HG03457 (cell line): ENCODE measurements at regions not wholly inside any gene's neighbourhood (a gene's known extent, or its start where the extent isn't known, plus 50 kb on each side); places are given as distances from the start of the nearest gene placed in this dataset.

Source experiments
- ATAC-seq: cut with Tn5 transposase; IDR thresholded peaks from one replicate; pipeline ENCODE4 v1.9.1; 2021; ENCODE audit warnings: moderate number of reproducible peaks; ENCODE audit not compliant: unreplicated experiment

DNA sequence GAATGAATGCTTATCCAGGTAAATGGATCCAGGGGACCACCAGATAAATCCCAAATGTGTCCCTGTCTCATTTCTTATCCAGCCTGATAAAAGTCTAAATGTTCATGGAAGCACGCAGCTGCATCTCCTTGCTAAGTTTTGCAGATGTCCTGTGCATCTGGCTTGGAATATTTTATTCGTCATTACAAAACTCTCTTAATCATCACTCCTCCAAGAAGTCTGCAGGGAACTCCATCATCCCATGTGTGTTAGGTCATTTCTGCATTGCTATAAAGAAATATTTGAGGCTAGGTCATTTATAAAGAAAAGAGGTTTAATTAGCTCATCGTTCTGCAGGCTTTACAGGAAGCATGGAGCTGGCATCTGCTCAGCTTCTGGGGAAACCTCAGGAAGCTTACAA lies 297.2 kb downstream of the HS3ST1 start:
- no peak for ATAC-seq

- no peak for ATAC-seq
Observed at GRCh38 chr4:11130195-11130970, 298.3 kb downstream of the HS3ST1 start.

DNA sequence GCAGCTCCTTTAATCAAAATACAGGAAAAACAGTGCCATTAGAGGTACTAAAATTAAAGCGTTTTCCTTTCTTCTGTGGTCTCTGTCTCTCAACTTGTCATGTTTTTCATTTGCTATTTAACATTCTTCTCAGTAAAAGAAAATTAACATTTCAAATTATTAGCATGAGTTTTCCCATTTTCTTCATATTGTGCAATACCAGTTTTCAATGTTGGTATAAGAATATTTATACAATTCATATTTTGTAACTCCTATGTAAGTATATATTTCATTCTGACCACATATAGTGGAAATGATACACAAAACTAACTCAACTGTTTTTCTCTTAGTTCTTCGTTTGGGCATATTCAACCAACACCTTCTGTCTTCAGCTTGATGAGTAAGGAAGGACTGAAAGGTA lies 308.3 kb downstream of the HS3ST1 start:
- no peak for ATAC-seq

GRCh38 chr4:11119474-11119873 lies 309.2 kb downstream of the HS3ST1 start:
- ATAC-seq = no peak

- ATAC-seq = no peak
Observed at GRCh38 chr4:11118513-11118912, 310.2 kb downstream of the HS3ST1 start.

- no peak for ATAC-seq
Observed at GRCh38 chr4:11116940-11117339, 311.8 kb downstream of the HS3ST1 start.

DNA sequence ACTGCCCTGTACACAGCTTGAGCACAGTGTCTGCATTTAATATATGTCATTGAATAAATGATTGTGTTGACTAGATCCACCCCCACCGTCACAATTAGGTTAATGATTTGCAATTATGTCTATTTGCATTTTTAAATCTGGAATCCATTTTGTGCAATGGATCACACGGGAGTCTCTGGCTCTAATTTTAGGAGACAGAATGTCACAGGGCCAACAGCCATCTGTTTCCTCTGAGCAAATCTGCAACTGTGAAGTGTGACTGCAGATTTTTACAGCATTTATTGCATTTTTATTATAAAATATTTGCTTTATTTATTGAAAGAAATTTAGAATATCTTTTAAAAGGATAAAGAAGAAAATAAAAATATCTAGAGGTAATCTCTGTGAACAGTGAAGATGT lies 316.8 kb downstream of the HS3ST1 start:
- no peak for ATAC-seq

GRCh38 chr4:11111370-11111769 lies 317.3 kb downstream of the HS3ST1 start:
- ATAC-seq = no peak

DNA sequence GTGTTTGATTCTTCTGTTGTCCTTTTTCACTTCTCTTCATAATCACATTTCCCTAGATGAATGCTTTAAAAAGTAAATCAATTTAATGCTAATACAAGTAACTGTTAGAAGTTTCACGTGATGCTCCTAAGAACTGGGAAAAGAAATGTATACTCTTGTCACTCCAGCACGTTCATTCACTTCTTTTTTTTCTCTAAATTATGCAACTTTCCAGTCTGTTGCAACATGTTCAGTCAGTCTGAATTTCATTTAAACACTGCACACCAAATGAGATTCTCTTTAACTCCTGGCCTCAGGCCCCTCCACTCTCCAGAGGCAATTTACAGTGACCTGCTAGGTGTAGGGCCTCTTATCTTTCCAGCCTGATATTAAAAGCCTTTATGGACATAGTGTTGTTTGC lies 321.9 kb downstream of the HS3ST1 start:
- no peak for ATAC-seq

- ATAC-seq = peak; percentile 63
Observed at GRCh38 chr4:11106190-11106589, 322.5 kb downstream of the HS3ST1 start.

DNA sequence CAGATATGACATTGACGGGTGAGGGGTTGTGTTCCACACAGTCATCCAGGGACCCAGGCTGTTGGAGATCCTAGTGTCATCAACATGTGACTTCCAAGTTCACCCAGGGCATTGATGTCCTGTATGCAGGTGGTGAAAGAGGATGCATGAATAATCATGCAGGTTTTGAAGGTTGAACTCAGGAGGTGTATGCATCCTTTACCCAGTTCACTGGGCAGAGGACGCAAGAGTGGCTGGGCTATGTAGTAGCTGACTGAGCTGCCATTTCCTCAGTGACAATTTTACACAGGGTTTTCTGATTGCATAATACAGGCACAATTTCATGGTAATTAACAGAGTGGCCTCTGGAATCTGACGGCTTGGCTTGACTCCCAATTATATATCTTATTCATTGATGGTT lies 323.0 kb downstream of the HS3ST1 start:
- ATAC-seq = no peak

GRCh38 chr4:11098461-11098860 lies 330.2 kb downstream of the HS3ST1 start:
- no peak for ATAC-seq

DNA sequence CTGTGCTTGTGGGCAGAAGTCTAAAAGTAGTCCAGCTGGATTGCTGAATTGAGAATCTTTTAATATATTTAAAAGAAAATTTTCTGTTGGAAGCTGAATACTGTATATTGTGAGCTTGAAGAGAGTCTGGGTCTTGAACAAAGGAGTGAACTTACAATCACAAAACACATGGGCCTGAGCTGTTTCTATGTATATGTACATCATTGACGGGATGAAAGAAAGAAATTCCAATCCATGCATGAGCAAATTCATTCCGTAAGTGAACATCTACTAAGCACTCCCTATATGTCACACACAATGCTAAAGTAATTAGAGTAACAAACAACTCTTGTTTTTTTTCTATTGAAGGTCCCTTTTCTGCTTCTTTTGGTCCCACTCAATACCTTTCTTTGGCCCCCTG lies 331.0 kb downstream of the HS3ST1 start:
- no peak for ATAC-seq

GRCh38 chr4:11081006-11081405 lies 347.7 kb downstream of the HS3ST1 start:
- ATAC-seq = no peak

- ATAC-seq = no peak
Observed at GRCh38 chr4:11079171-11079570, 349.5 kb downstream of the HS3ST1 start.

DNA sequence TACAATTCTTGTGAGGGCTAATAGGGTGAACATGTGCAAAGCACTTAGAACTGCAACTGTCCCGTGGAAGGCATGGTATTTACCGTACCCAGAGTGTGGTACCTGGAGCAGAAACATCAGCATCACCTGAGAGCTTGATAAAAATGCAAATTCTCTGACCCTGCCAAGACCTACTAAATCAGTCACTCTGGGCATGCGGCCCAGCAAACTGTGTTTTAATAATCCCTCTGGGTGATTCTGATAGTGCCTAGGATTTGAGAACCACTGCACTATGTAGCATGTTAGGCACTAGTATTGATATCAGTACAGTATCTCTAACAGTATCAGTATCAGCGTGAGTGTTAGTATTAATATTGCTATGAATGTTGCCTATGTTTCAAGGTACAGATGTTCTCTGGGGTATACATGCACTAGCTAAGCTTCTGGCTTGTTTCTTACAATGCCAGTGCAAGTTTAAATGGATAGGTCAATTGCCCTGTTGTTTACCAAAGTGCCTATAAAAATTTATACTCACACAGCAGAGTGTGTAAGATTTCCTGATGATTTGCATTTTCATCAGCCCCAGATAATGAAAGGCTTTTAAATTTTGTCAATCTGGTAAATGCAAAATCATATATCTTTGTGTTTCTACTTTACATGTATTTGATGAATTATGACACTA lies 354.0 kb downstream of the HS3ST1 start:
- ATAC-seq = no peak

GRCh38 chr4:11073621-11074051 lies 355.1 kb downstream of the HS3ST1 start:
- no peak for ATAC-seq

DNA sequence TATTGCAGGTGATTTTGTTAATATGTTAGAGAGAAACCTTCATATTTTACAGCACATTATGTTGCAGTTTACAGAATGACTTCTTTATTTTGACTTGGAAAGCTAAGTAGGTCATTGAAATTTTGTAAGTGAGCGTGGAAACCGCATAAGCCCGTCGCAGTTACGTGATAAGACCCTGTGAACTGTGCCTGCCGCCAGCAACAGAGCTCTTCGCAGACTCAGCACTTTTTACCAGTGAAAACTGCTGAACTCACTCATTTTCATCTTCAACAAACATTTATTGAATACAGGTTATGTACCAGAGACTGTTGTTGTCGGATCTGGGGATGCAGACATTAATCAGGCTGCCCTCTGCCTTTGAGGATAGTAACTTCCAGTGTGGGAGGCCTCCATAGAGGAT lies 355.7 kb downstream of the HS3ST1 start:
- ATAC-seq = no peak

DNA sequence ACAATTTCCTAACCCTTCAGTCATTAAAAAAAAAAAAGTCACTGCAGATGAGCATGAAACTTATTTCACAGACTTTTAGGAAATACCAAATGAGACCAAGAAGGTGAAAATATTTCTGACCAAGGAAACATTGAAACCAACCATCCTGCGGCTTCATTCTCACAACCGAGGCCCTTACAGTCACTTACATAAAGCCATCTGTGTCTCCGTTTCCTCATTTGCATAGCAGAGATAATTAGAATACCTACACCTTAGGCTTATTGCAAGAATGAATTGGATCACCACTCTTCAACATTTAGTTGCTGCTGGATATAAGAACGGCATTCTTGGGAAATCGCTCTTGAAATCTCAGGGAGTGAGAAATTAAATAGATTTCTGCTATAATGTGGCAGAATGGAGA lies 356.2 kb downstream of the HS3ST1 start:
- no peak for ATAC-seq

DNA sequence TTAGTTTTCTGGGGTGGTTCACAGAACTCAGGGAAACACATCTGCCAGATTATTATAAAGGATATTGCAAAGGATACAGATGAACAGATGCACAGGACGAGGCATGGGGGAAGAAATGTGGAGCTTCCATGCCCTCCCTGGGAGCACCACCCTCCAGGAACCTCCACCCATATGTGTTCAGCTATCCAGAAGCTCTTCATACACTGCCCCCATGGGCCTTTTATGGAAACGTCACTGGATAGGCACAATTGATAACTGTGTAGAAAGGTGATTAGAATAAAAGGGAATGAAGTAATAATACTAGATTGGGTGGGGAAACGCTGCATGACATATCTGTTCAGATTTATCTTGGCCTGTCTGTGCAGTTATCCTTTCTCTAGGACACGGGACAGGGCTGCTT lies 357.9 kb downstream of the HS3ST1 start:
- ATAC-seq = no peak

GRCh38 chr4:11069581-11070211 lies 359.0 kb downstream of the HS3ST1 start:
- no peak for ATAC-seq

- ATAC-seq = no peak
Observed at GRCh38 chr4:11069083-11069482, 359.6 kb downstream of the HS3ST1 start.
